KOPT-K1 (cell line): ENCODE measurements at regions not wholly inside any gene's neighbourhood (a gene's known extent, or its start where the extent isn't known, plus 50 kb on each side); places are given as distances from the start of the nearest gene placed in this dataset.

ENCODE experiments used
- H3K27ac ChIP-seq: fragments of 200-600 bp; sonication (generic); 2 replicates; pipeline ENCODE4 v1.5.1; 2016; ENCODE audit warnings: antibody characterized with exemption, mild to moderate bottlenecking, low read depth, low read length; ENCODE audit not compliant: poor library complexity, severe bottlenecking
- H3K36me3 ChIP-seq: fragments of 200-600 bp; sonication (generic); 2 replicates; pipeline ENCODE4 v1.5.1; 2017; ENCODE audit warnings: antibody characterized with exemption, mild to moderate bottlenecking, low read length, moderate library complexity; ENCODE audit not compliant: insufficient read depth
- H3K9me3 ChIP-seq: fragments of 200-600 bp; sonication (generic); 2 replicates; pipeline ENCODE4 v1.5.1; 2017; ENCODE audit warnings: antibody characterized with exemption, low read length, mild to moderate bottlenecking; ENCODE audit not compliant: insufficient read depth, poor library complexity, severe bottlenecking

GRCh38 chr3:72109327-72110259, 324.6 kb upstream of the PROK2 start:
- H3K27ac ChIP-seq = no peak overlapping the region
- H3K9me3 ChIP-seq = no peaks in the 10 kb centered on the region
- H3K36me3 ChIP-seq = no peaks in the 10 kb centered on the region

GRCh38 chr3:72105306-72105705, 320.4 kb upstream of the PROK2 start:
- Histone ChIP-seq H3K36me3 (no peaks in the 10 kb centered on the region), H3K9me3 (no peaks in the 10 kb centered on the region), H3K27ac (no peak overlapping the region)

DNA sequence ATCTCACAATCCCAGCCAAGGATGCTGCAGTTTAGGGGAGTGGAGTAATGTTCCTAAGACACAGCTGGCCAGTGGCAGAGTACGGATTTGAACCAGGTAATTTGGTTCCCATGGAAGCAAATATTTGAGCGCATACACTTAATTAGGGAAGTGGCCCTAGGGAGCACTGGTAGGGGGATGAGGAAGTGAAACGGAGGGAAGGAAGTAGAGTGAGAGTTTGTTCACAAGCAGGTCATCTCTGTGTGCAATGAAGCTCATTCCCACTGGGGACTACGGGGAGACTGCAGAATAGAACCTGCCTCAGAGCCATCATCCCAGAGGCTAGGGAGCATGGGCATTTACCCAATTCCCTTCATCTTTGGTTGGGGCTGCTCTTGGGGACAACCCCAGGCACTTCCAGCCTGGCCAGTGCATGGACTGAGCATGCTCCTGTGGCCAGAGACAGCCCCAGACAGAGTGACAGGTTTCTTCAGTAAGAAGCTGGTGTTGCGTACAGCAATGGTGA, 317.2 kb upstream of the PROK2 start:
- Histone ChIP-seq H3K36me3 (no peaks in the 10 kb centered on the region), H3K27ac (no peak overlapping the region), H3K9me3 (no peaks in the 10 kb centered on the region)

DNA sequence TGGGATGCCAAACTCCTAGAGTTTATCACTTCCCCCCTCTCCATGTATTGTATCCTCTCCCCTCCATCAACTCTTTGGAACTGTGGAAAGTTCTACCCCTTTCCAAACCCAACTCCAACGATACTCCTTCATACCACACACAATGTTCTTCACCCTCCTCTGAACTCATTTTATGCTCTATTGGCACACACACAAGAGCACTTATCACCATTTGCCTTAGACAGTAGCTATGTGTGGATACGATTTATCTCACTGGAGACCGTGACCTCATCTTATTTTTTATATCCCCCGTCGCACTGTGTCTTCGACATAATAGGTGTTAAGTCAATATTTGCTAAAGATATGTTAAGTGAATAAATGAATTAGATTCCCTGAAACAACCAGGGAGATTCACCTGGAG, 316.5 kb upstream of the PROK2 start:
- H3K9me3 ChIP-seq = no peaks in the 10 kb centered on the region
- H3K36me3 ChIP-seq = no peaks in the 10 kb centered on the region
- H3K27ac ChIP-seq = no peak overlapping the region

DNA sequence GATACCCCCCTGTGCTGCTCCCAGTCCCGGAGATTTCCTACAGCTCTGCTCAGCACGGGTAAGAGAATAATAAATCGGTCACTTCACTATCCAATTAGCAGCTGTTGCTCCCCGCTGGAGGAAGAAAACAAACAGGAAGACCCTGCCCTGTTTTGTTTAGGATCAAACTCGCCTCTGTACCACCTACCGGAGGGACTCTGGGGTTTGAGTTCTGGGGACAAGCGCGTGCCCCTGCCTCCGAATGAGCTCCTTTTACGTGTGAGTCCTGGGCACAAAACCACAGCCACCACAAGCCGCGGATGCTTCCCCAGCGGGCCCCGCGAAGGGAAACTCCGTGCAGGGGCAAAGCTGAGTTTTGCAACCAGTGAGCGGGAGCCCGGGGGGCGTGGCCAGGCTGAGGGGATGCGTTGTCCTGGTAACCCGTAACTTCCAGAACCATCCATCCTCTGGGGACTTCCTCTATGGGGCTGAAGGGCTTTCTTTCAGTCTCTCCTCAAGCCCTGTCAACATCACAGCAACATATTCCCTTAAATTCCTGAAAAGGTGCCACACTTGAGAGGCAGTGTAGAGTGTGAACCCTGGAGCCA, 315.7 kb upstream of the PROK2 start:
- no peak overlapping the region for H3K27ac ChIP-seq

GRCh38 chr3:72100080-72100511, 315.1 kb upstream of the PROK2 start:
- Histone ChIP-seq H3K36me3 (no peaks in the 10 kb centered on the region), H3K27ac (no peak overlapping the region), H3K9me3 (no peaks in the 10 kb centered on the region)

More for the DNA sequence above, 315.7 kb upstream of the PROK2 start:
- no peaks in the 10 kb centered on the region for H3K9me3 ChIP-seq
- H3K36me3 ChIP-seq = no peaks in the 10 kb centered on the region

DNA sequence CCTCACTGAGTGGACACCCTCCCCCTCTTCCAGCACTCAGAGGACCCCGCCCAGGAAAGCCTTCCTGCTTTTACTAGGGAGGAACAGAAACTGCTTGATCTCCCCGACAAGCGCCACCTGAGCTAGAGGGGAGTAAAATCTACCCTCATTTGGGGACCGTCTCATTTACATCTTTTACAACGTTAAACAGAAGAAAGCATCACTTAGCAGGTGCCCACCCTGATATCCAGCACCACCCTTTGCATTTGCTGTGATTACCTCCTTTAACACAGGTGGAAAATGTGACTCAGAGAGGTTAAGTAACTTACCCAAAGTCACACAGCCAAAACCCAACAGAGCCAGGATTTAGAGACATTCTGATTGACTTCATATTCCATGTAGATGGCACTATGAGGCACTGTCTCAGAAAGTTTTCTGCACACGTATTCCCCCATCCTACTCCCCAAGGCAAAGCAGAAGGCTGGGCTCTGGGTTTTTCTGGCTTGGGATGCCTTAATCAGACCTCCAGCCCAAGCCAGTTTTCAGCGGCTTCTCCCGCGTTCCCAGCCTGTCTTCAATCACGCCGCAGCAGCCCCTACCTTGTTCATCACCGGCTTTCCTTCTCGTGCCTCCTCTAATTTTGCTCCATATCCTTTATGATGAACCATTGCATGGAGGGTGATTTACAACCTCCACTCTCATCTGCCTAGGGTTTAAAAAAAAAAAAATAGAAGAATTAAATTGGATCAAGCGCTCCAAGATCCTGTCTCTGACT, 314.6 kb upstream of the PROK2 start:
- no peaks in the 10 kb centered on the region for H3K9me3 ChIP-seq
- H3K27ac ChIP-seq = no peak overlapping the region
- no peaks in the 10 kb centered on the region for H3K36me3 ChIP-seq

DNA sequence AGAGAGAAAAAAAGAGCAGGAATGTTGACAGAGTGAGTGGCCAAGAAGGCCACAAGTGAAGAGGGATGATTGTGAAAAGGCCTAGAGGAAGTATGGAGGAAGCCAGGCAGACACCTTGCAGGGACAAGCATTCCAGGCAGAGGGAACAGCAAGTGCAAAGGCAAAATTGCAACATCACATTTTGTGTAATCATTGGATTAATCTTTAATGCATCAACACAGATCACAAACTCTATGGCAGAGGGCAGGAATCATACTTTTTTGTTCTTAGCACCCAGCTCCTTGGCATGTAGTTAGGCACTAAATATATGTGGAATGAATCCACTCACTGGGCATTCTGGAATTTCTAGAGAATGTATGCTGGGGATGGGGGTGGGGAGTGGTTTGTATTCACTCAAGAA, 312.1 kb upstream of the PROK2 start:
- H3K36me3 ChIP-seq = no peaks in the 10 kb centered on the region
- no peaks in the 10 kb centered on the region for H3K9me3 ChIP-seq
- H3K27ac ChIP-seq = no peak overlapping the region

DNA sequence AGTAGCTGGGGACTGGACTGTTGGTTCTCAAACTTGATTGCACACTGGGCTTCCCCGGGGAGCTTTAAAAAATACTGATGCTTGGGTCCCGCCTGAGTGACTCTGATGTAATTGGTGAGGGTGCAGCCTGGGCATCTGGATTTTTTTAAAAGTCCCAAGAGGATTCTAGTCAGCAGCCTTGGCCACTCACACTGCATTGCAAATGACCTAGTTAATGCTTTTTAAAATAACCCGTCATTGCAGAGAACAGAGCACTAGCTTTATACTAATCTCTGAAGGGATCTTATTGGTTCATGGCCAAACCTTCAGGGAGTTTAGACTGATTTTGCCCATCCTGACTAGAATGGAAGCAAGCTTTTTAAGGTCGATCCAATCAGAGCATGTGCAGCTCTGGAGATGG, 310.6 kb upstream of the PROK2 start:
- Histone ChIP-seq H3K9me3 (no peaks in the 10 kb centered on the region), H3K36me3 (no peaks in the 10 kb centered on the region), H3K27ac (no peak overlapping the region)

DNA sequence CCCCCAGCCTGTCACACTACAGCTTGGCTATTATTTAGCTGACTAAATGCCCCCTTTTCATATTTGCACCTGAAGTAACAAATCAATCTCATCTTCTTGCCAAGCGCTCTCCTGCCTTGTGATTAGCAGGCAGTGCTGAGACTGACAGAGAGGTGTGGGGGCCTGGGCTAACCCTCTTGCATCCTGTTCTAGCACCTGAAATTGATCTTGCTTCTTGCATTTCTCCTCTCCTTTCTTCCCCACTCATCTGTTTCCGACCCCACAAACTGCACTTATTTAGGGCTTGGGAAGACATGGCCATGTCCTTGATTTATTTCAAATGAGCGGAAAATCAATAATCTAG, 309.0 kb upstream of the PROK2 start:
- no peaks in the 10 kb centered on the region for H3K9me3 ChIP-seq
- H3K27ac ChIP-seq = no peak overlapping the region
- H3K36me3 ChIP-seq = no peaks in the 10 kb centered on the region

GRCh38 chr3:72093270-72093991, 308.5 kb upstream of the PROK2 start:
- Histone ChIP-seq H3K27ac (no peak overlapping the region), H3K36me3 (no peaks in the 10 kb centered on the region), H3K9me3 (no peaks in the 10 kb centered on the region)

GRCh38 chr3:72092778-72093177, 307.8 kb upstream of the PROK2 start:
- H3K9me3 ChIP-seq = no peaks in the 10 kb centered on the region
- no peak overlapping the region for H3K27ac ChIP-seq
- no peaks in the 10 kb centered on the region for H3K36me3 ChIP-seq

DNA sequence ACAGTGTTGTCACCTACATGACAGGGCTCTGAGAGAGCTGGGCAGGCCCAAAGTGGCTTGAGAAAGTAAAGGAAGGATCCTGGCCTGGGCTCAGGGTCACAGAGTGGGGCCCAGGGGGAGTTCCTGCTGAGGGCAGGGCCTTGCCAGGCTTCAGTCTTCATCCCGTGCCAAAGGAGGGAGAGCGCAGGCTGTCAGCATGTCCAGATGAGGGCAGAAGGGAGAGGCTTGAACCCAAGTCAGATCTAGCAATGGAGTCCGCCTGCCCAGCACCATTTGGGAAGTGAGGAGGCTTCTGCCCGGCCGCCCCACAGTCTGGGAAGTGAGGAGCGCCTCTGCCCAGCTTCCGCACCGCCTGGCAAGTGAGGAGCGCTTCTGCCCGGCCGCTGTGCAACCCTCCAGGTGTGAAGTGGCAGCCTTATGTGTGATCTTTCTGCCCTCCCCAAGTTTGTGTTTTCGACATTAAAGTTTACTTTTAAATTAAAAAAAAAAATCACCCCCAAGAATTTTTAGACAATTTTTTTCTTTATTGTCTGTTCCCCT, 303.6 kb upstream of the PROK2 start:
- Histone ChIP-seq H3K36me3 (no peaks in the 10 kb centered on the region), H3K27ac (no peak overlapping the region), H3K9me3 (no peaks in the 10 kb centered on the region)

- no peaks in the 10 kb centered on the region for H3K36me3 ChIP-seq
- H3K27ac ChIP-seq = no peak overlapping the region
- no peaks in the 10 kb centered on the region for H3K9me3 ChIP-seq
Observed at GRCh38 chr3:72087420-72087819, 302.5 kb upstream of the PROK2 start.
